ENCODE measurements at regions not wholly inside any gene's neighbourhood (a gene's known extent, or its start where the extent isn't known, plus 50 kb on each side); places are given as distances from the start of the nearest gene placed in this dataset.
"Not testable (repeated sequence)": the region's sequence is repeated elsewhere in the genome, so short reads cannot be mapped to it uniquely, and the experiment has no call there.

DNA sequence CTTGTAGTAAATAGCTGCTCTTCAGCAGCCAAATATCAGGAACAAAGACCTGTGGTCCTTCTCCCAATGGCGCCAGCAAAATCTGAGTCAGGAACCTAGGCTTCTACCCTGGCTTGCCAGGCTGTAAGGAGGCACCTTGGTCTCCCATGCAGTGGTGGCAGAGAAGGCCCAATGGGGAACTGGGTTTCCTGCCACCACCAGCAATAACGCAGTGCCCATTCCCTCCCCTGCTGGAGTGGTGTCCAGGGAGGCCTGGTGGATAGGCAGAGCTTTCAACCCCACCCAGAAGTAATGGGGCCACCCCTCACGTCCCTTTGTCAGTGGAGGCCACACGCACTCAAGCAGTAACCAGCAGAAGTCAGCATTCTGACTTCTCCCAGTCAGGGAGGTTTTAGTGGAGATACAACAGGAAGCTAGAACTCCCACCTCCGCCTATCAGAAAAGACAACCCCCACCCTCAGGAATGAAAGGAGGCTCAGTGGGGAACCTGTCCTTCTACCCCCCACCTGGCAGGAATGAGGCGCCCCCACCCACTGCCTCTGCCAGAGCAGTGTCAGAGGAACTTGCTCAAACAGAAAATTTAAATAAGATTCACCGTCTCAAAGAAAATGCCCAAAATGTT is 132.4 kb downstream of the COPS8 start:
- no peak for DNase-seq (ENCODE audit: low spot score)

- DNase-seq (ENCODE audit: low spot score), result no peak
These were observed 133.1 kb downstream of the COPS8 start for GRCh38 chr2:237218756-237219155.

DNA sequence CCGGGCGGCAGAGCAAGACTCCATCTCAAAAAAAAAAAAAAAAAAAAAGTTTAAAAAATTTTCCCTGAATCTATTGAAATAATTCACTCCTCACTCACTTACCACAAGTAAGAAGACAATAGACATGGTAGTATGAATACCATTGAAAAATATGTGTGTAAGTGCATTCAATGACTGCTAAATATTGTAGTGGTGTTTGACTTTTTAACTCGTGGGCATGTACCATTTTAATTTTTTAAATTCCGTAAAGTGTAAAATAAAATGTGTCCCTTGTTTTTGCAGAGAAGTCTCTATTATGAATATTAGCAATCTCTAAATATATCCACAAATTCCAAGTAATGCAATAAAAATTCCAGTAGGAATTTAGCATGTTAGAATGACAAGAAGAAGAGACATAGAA is 134.1 kb downstream of the COPS8 start:
- no peak for DNase-seq (ENCODE audit: low spot score)

DNA sequence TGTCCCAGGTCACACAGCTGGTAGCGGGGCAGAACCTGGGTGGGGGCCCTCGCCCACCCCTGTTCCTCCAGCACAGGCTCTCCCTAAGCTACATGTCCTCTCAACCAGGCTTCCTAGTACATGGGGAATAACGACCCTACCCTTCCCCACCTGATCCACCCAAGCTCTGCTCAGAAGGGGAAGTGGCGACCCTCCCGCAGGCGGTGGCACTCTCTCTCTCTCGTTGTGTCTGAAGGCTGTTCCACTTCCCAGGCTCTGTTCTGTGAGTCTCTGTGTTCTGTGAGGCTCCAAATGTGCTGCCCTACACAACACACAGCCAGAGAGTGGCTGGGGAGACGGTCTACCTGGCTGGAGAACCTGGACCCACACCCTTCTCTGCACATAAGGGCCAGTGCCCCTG is 135.8 kb downstream of the COPS8 start:
- no peak for DNase-seq (ENCODE audit: low spot score)

- DNase-seq (ENCODE audit: low spot score), result no peak
These were observed 136.5 kb downstream of the COPS8 start for GRCh38 chr2:237222178-237222577.

- no peak for DNase-seq (ENCODE audit: low spot score)
These were observed 136.9 kb downstream of the COPS8 start for GRCh38 chr2:237222601-237223041.

- DNase-seq (ENCODE audit: low spot score), result no peak
These were observed 137.6 kb downstream of the COPS8 start for GRCh38 chr2:237223201-237223861.

- no peak for DNase-seq (ENCODE audit: low spot score)
These were observed 141.5 kb downstream of the COPS8 start for GRCh38 chr2:237227190-237227589.

DNA sequence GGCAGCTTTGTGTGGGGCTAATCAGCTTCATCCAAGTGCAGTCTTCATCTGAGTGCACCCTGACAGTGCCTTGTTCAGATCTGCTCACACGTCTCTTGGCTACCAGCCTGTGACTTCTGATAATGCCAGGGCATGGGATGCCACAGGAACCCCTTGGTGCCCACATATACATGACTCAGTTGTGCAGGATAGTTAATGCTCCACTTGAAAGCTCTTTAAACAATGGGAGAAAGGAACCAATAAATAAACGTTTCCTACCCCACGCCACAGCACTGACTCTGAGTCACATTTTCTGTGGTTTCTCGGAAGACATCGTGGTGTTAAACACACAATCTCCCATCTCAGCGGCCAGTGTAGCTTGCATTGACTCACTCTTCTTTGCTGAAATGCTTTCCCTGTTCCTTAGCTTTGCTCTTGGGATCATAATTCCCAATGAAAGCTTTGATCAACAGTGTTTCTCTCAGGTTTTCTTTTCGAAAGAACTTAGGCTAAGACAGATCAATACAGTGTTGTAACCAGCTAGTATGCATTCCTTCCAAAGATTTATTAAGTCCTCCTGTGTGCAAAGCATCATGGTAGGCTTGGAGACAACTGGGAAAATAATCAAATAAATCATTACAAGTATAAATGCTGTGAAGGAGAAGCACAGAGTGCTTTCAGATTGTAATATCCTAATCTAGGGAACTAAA is 142.0 kb downstream of the COPS8 start:
- no peak for DNase-seq (ENCODE audit: low spot score)

- no peak for DNase-seq (ENCODE audit: low spot score)
These were observed 142.6 kb downstream of the COPS8 start for GRCh38 chr2:237228281-237228625.

DNA sequence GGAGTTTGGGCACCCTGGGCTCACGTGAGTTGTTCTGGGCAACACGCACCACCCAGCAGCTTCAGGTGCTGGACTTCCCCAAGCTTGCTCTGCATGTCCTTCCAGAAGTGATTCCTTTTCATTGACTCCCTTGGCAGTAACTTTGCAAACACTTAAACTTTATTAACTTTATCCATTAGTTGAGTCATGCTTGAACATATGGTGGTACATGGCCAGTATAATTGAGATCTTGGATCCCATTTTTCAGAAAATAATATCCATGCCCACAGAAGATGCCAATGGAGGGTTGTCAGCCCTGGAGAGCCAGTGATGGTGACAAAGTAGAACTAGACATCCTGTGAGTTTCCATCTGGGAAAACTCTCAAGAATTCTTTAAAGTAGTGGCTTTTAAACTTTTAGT is 144.2 kb downstream of the COPS8 start:
- no peak for DNase-seq (ENCODE audit: low spot score)

GRCh38 chr2:237230355-237230754 is 144.7 kb downstream of the COPS8 start:
- no peak for DNase-seq (ENCODE audit: low spot score)

- DNase-seq (ENCODE audit: low spot score), result no peak
These were observed 145.9 kb downstream of the COPS8 start for GRCh38 chr2:237231593-237231992.

DNA sequence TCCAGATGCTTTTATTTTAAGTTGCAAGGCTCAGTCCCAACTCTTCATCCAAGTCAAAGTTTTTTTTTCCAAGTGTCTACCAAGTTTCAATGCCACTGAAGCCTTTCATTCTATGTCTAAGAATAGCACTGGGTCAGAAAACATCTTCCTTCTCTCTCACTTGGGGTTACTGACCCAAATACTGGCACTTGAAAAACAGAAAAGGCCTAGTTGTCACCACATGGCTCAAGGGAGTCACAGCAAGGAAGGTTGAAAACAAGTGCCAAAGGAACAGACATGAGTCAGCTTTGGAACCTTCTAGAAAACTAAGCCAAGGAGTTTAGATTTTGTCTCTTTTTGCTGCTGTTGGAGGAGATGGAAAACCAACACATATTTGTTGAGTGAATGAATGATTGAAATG is 146.5 kb downstream of the COPS8 start:
- DNase-seq (ENCODE audit: low spot score), result no peak

DNA sequence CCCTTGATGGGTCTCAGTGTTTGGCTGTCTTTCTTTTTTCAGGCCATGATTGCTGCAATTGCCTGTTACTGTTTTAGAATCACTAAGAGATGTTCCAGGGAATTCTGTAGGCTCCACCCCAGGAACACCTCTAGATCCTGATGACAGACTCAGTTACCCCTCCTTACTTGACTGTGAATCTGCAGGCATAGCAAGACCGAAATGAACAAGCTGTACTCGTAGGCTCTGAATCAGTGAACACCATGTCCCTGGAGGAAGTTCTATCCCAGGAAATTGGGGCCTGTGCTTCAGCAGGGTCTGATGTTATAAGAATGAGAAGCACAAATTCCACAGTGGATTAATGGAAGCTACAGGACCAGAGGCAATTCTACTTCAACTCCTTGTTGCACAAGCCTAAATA is 148.6 kb downstream of the COPS8 start:
- DNase-seq (ENCODE audit: low spot score), result no peak

DNA sequence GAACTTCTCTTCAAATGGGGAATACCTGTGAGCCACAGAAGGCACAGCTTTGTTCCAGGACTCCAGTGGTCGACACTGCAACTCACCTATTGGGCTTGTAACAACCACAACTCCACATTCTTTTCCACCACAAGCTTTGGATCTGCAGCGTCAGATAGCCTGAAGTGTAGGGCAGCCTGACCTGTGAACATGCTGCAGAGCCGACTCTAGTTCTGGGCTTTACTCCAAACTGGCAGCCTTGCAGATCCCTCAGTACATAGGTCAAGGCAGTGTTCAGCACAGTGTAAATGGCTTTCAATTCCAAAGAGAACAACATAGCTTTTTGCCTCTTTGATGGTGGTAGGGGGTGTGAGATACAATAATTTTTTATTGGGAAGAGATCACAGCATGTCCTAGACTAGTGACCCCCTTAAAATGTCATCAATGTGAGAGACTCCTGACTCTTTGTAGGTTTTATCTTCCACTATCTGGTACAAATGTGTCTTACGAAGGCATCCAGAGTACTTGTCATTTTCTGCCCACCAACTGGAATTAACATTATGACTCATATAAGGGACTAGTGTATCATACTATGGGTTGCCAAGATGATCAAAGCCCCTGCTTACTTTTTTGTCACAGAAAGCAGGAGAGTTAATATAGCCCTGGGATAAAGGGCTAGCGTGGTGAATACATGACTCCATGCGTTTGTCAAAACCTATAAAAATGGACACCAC is 149.8 kb downstream of the COPS8 start:
- DNase-seq (ENCODE audit: low spot score), result no peak

- DNase-seq (ENCODE audit: low spot score), result no peak
These were observed 150.5 kb downstream of the COPS8 start for GRCh38 chr2:237236188-237236587.

- no peak for DNase-seq (ENCODE audit: low spot score)
These were observed 152.6 kb downstream of the COPS8 start for GRCh38 chr2:237238249-237238648.

DNA sequence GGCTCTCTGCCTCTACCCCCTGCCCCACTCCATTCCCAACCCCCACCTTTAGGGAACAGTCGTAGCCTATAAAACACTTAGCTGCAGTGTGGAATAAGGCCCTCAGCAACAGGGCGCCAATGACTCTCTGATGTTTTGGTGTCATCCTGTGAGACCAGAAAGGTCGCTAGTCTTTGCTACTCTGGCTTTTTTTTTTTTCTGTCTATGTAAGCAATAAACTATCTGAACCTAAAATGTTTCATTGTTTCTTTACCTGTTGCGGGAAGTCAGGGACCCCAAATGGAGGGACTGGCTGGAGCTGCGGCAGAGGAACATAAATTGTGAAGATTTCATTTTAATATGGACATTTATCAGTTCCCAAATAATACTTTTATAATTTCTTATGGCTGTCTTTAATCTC is 154.6 kb downstream of the COPS8 start:
- DNase-seq (ENCODE audit: low spot score), result no peak

DNA sequence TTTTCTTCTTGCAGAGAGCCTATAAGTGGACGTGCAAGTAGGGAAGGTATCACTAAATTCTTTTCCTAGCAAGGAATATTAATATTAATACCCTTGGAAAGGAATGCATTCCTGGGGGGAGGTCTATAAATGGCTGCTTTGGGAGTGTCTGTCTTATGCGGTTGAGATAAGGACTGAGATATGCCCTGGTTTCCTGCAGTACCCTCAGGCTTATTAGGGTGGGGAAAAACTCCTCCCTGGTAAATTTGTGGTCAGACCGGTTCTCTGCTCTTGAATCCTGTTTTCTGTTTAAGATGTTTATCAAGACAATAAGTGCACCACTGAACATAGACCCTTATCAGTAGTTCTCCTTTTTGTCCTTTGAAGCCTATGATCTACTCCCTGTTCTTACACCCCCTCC is 155.2 kb downstream of the COPS8 start:
- not testable (repeated sequence) for DNase-seq (ENCODE audit: low spot score)

GRCh38 chr2:237242091-237242536 is 156.4 kb downstream of the COPS8 start:
- no peak for DNase-seq (ENCODE audit: low spot score)

GRCh38 chr2:237243487-237243886 is 157.8 kb downstream of the COPS8 start:
- DNase-seq (ENCODE audit: low spot score), result no peak

DNA sequence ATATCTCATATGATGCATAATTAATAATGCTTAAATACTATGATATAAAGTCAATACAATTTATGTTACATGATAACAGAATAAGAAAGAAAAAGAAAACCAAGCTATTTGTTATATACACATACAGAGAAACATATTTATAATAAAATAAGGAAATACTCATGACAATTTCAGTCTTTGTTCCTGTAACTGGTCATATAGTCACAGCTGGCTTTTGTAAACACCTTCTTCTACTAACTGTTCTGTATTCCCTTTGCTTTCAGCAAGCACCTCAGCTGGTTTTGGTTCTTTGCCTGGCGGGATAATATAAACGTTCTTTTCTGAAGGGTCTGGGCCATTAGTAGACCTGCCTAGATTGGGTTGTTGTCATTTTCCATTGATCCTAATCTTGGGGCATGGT is 158.5 kb downstream of the COPS8 start:
- no peak for DNase-seq (ENCODE audit: low spot score)
